HAP-1 (cell line): ENCODE measurements at regions not wholly inside any gene's neighbourhood (a gene's known extent, or its start where the extent isn't known, plus 50 kb on each side); places are given as distances from the start of the nearest gene placed in this dataset.
A peak's percentile ranks its signal among the peaks of the same experiment; 100 is the strongest.
"Not testable (repeated sequence)": the region's sequence is repeated elsewhere in the genome, so short reads cannot be mapped to it uniquely, and the experiment has no call there.

Experiments
- DNase-seq, 2 experiments: peaks; one replicate each; pipeline ENCODE4 v3.0.0-alpha.2; 2016 to 2020; ENCODE audit warnings: low spot score in 2 of 2
- H3K27me3 ChIP-seq: fragments of 250-450 bp; sonication (Bioruptor Pico); 2 replicates; pipeline ENCODE4 v1.5.1; 2020; ENCODE audit warnings: low read depth, mild to moderate bottlenecking, moderate library complexity
- H3K36me3 ChIP-seq: fragments of 250-450 bp; sonication (Bioruptor Pico); replicated peaks from 2 replicates; pipeline ENCODE4 v1.5.1; 2020; ENCODE audit warnings: mild to moderate bottlenecking
- H3K4me1 ChIP-seq: fragments of 250-450 bp; sonication (Bioruptor Pico); 2 replicates; pipeline ENCODE4 v1.5.1; 2020; ENCODE audit warnings: mild to moderate bottlenecking
- H3K4me3 ChIP-seq: fragments of 250-450 bp; sonication (Bioruptor Pico); 2 replicates; pipeline ENCODE4 v1.5.1; 2020; ENCODE audit warnings: mild to moderate bottlenecking, moderate library complexity
- H3K9me3 ChIP-seq: fragments of 250-450 bp; sonication (Bioruptor Pico); 2 replicates; pipeline ENCODE4 v1.5.1; 2020; ENCODE audit warnings: mild to moderate bottlenecking, moderate library complexity
- in situ Hi-C: fragments of 300-500 bp; cut with MboI; formaldehyde crosslinking; loops from 3 replicates; pipeline ENCODE4 v1.14.3; 2020; ENCODE audit warnings: low sequenced_read_pairs, inconsistent platforms, mixed read lengths

DNA sequence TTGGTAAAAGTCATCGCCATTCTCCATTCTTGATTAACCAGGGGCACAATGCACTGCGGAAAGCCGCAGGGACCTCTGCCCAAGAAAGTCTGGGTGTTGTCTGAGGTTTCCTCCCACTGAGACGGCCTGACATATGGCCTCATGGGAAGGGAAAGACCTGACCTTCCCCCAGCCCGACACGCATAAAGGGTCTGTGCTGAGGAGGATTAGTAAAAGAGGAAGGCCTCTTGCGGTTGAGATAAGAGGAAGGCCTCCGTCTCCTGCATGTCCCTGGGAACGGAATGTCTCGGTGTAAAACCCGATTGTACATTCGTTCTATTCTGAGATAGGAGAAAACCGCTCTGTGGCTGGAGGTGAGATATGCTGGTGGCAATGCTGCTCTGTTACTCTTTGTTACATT, 704.3 kb upstream of the NECTIN3 start:
- H3K4me1 ChIP-seq, in situ Hi-C loops, H3K27me3 ChIP-seq, H3K9me3 ChIP-seq, H3K36me3 ChIP-seq, DNase-seq, H3K4me3 ChIP-seq: not testable (repeated sequence)

- in situ Hi-C loops = no loop called here
- Histone ChIP-seq H3K9me3 (no peaks in the 10 kb centered on the region), H3K4me1 (no peaks in the 10 kb centered on the region), H3K36me3 (no peaks in the 10 kb centered on the region), H3K4me3 (no peak overlapping the region), H3K27me3 (no peaks in the 10 kb centered on the region)
- DNase-seq = no peak
Measured at GRCh38 chr3:110375751-110376518, 695.7 kb upstream of the NECTIN3 start.

DNA sequence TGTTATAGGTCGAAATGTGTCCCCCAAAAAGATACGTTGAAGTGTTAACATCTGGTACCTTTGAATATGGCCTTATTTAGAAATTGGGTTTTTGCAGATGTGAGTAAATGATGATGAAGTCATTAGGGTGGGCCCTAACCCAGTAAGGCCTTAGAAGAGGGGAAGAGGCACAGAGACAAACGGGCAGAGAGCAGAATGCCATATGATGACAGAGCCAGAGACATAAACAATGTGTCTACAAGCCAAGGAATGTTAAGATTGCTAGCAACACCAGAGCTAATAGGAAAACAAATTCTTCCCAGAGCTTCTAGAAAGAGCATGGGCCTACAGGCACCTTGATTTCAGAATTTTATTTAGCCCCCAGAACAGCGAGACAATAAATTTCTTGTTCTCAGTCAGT, 693.1 kb upstream of the NECTIN3 start:
- no peak overlapping the region for H3K4me3 ChIP-seq
- no peak for DNase-seq
- in situ Hi-C loops = no loop called here
- H3K4me1 ChIP-seq = no peaks in the 10 kb centered on the region
- H3K36me3 ChIP-seq = no peaks in the 10 kb centered on the region
- no peaks in the 10 kb centered on the region for H3K9me3 ChIP-seq
- no peaks in the 10 kb centered on the region for H3K27me3 ChIP-seq

- in situ Hi-C loops = no loop called here
- Histone ChIP-seq H3K4me1 (no peaks in the 10 kb centered on the region), H3K4me3 (no peak overlapping the region), H3K36me3 (no peaks in the 10 kb centered on the region), H3K27me3 (no peaks in the 10 kb centered on the region), H3K9me3 (no peaks in the 10 kb centered on the region)
- DNase-seq = no peak
Measured at GRCh38 chr3:110381992-110382391, 689.6 kb upstream of the NECTIN3 start.

DNA sequence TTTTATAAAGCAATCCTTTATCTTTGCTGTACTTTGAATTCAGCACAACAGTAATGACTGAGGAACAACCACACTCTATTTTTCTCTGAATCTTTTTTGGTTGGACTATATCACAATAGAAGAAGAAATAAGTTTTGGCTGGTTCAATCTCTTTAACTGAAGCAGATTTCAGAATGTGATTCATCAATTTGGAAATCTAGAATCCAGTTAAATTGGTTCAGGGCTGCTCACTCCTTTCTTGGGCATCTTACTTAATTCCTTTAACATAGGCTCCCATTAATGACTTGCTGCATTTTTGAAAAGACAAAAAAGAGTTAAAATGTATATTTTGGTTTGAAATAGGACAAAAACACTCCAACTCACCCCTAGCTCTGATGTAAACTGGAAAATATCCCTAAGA, 688.3 kb upstream of the NECTIN3 start:
- Histone ChIP-seq H3K4me1 (no peaks in the 10 kb centered on the region), H3K9me3 (no peaks in the 10 kb centered on the region)
- in situ Hi-C loops = no loop called here

GRCh38 chr3:110384601-110385000, 687.0 kb upstream of the NECTIN3 start:
- in situ Hi-C loops = no loop called here
- H3K36me3 ChIP-seq = no peaks in the 10 kb centered on the region
- H3K27me3 ChIP-seq = no peaks in the 10 kb centered on the region
- H3K9me3 ChIP-seq = no peaks in the 10 kb centered on the region
- DNase-seq = no peak
- no peaks in the 10 kb centered on the region for H3K4me1 ChIP-seq
- no peak overlapping the region for H3K4me3 ChIP-seq

More for the DNA sequence above, 688.3 kb upstream of the NECTIN3 start:
- no peaks in the 10 kb centered on the region for H3K36me3 ChIP-seq
- no peak for DNase-seq
- no peak overlapping the region for H3K4me3 ChIP-seq
- H3K27me3 ChIP-seq = no peaks in the 10 kb centered on the region

DNA sequence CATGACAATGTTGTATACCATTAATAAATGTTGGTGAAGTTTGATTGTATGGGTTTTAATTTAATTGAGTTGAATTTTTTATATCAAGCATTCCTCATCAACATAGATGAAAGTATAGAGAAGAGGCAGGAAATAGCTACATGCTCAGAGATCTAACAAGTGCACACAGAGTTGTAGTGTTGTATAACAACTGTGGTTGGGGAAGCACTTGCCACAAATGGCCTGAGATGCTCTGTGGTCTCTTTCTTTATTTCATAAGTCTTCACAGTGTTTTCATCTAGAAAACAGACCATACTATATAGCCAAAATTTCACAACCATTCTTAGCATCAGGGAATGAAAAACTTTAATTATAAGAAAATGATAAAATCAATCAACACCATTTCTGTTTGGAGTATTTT, 682.6 kb upstream of the NECTIN3 start:
- no peaks in the 10 kb centered on the region for H3K9me3 ChIP-seq
- no peaks in the 10 kb centered on the region for H3K36me3 ChIP-seq
- DNase-seq = no peak
- in situ Hi-C loops = no loop called here
- peaks cover 14% of the 10 kb centered on the region for H3K4me1 ChIP-seq
- H3K27me3 ChIP-seq = no peaks in the 10 kb centered on the region
- H3K4me3 ChIP-seq = no peak overlapping the region

- H3K27me3 ChIP-seq = no peaks in the 10 kb centered on the region
- in situ Hi-C loops = no loop called here
Measured at GRCh38 chr3:110390372-110390771, 681.2 kb upstream of the NECTIN3 start.

DNA sequence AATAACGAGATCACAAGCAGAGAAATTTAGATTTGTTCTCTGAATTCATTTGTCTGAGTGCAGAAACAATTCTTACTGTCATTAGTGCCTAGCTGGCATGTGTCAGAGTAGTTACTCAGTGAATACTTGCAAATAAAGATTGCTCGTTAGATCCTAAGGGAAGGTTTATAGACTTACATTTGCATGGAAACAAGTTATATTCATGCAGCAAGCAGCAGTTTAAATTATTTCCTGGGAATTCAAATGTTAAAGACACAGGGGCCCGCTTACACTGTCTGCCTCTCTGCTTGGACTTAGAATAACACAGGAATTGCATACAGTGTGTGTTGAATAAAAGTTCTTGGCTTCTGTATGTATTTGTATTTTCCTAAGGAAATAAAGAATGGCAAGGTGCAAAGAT, 680.6 kb upstream of the NECTIN3 start:
- Histone ChIP-seq H3K4me3 (no peak overlapping the region), H3K27me3 (no peaks in the 10 kb centered on the region), H3K4me1 (peaks cover 14% of the 10 kb centered on the region), H3K36me3 (no peaks in the 10 kb centered on the region), H3K9me3 (no peaks in the 10 kb centered on the region)
- peak in 1 of 2 experiments; percentile 58 for DNase-seq
- in situ Hi-C loops = no loop called here

More at GRCh38 chr3:110390372-110390771, 681.2 kb upstream of the NECTIN3 start:
- no peak for DNase-seq
- H3K4me3 ChIP-seq = no peak overlapping the region
- no peaks in the 10 kb centered on the region for H3K9me3 ChIP-seq
- peaks cover 14% of the 10 kb centered on the region for H3K4me1 ChIP-seq
- H3K36me3 ChIP-seq = no peaks in the 10 kb centered on the region

- H3K9me3 ChIP-seq = no peaks in the 10 kb centered on the region
- H3K36me3 ChIP-seq = no peaks in the 10 kb centered on the region
- no peak overlapping the region for H3K4me3 ChIP-seq
- H3K27me3 ChIP-seq = no peaks in the 10 kb centered on the region
- DNase-seq = peak in 1 of 2 experiments; percentile 17
- in situ Hi-C loops = no loop called here
- peaks cover 14% of the 10 kb centered on the region for H3K4me1 ChIP-seq
Measured at GRCh38 chr3:110391640-110392395, 679.8 kb upstream of the NECTIN3 start.

GRCh38 chr3:110393941-110394340, 677.7 kb upstream of the NECTIN3 start:
- Histone ChIP-seq H3K36me3 (no peaks in the 10 kb centered on the region), H3K4me1 (peaks cover 14% of the 10 kb centered on the region), H3K27me3 (no peaks in the 10 kb centered on the region), H3K9me3 (no peaks in the 10 kb centered on the region), H3K4me3 (no peak overlapping the region)
- DNase-seq = no peak
- in situ Hi-C loops = no loop called here

- peak in 1 of 2 experiments; percentile 6 for DNase-seq
- Histone ChIP-seq H3K27me3 (no peaks in the 10 kb centered on the region), H3K9me3 (0 out of 2 replicates have a peak, but pooled peaks cover 2% of the 10 kb centered on the region), H3K36me3 (no peaks in the 10 kb centered on the region), H3K4me1 (peaks cover 2% of the 10 kb centered on the region; the same call in 1 of the 2 replicates), H3K4me3 (no peak overlapping the region)
- in situ Hi-C loops = no loop called here
Measured at GRCh38 chr3:110397115-110397514, 674.5 kb upstream of the NECTIN3 start.

DNA sequence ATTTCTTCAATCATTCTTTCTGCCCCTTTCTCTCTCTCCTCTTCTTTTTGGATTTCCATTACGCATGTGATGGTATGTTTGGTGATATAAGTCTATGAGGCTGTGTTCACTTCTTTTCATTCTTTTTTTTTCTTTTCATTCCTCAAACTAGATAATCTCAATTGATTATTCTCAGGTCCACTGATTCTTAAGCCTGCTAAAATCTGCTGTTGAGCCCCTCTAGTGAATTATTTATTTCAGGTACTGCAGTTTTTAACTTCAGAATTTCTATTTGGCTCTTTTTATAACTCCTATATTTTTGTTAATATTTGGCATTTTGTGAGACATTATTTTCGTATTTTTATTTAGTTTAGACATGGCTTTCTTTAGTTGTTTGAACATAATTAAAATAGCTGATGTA, 671.3 kb upstream of the NECTIN3 start:
- Histone ChIP-seq H3K36me3 (no peaks in the 10 kb centered on the region), H3K27me3 (no peaks in the 10 kb centered on the region)
- in situ Hi-C loops = no loop called here

DNA sequence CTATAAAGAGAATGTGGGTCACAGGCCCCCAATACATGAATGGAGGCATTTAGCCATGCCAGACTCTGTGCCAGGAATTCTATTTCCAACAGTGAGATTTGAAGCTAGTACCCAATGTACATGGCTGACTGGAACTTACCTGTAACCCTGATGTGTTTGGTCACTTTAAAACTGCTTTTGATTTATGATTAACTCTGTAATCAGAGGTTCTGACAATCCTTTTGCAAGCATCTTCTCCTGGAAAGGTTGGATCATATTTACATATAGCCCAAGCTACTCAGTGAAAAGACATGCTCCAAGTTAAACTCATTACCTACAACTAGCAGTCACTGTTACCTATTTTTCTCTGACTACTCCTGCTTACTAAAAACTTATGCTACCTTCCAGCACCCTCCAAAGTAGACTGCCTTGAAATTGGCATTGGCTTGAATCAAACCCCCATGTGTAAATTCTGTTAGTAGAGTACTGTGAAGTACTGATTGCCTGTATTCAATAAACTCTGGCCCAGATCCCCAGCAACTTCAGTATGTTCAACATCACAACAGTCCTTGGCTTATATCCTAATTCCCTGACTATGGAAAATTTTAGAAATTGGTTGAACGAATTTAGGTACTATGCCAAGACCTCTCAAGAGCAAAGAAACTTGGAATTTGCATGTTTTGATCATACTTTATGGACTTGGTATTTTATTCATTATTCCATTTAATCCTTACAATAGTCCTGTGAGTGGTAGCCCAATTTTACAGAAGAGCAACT, 665.6 kb upstream of the NECTIN3 start:
- Histone ChIP-seq H3K4me1 (no peaks in the 10 kb centered on the region), H3K36me3 (no peaks in the 10 kb centered on the region), H3K27me3 (no peaks in the 10 kb centered on the region), H3K4me3 (no peak overlapping the region), H3K9me3 (no peaks in the 10 kb centered on the region)
- in situ Hi-C loops = no loop called here
- no peak for DNase-seq

More for the DNA sequence above, 671.3 kb upstream of the NECTIN3 start:
- Histone ChIP-seq H3K4me1 (no peaks in the 10 kb centered on the region), H3K4me3 (no peak overlapping the region), H3K9me3 (0 out of 2 replicates have a peak, but pooled peaks cover 2% of the 10 kb centered on the region)
- DNase-seq = no peak
